Breast epithelium (tissue), 4 donors: ENCODE measurements at regions not wholly inside any gene's neighbourhood (a gene's known extent, or its start where the extent isn't known, plus 50 kb on each side); places are given as distances from the start of the nearest gene placed in this dataset.

ENCODE experiments used
- DNase-seq, 2 donors: peaks; one replicate each; pipeline ENCODE4 v3.0.0-alpha.2; 2019; ENCODE audit warnings: low spot score in 2 of 2
- H3K27ac ChIP-seq, 2 donors: fragments of 200-600 bp; sonication (generic) in 1 of 2; one replicate each; pipeline ENCODE4 v1.5.1; 2016 to 2019; ENCODE audit warnings: mild to moderate bottlenecking in 1 of 2
- H3K27me3 ChIP-seq, 2 donors: fragments of 200-600 bp; sonication (generic) in 1 of 2; one replicate each; pipeline versions ENCODE4 v1.5.1 to v1.6.0; 2017 to 2019; ENCODE audit warnings: control low read depth in 1 of 2, mild to moderate bottlenecking in 1 of 2
- H3K36me3 ChIP-seq: fragments of 200-600 bp; one replicate; pipeline ENCODE4 v1.5.1; 2019
- H3K4me1 ChIP-seq, 2 donors: fragments of 200-600 bp; sonication (generic); one replicate each; pipeline ENCODE4 v1.5.1; 2016 to 2019; ENCODE audit warnings: control low read depth in 1 of 2
- H3K4me3 ChIP-seq, 3 donors: fragments of 200-600 bp; sonication (generic); 1 replicate in 2 of 3; 2 replicates in 1 of 3; pipeline ENCODE4 v1.5.1; 2016 to 2019; ENCODE audit warnings: mild to moderate bottlenecking in 3 of 3, moderate library complexity in 2 of 3
- H3K9me3 ChIP-seq, 2 donors: fragments of 200-600 bp; sonication (generic) in 1 of 2; one replicate each; pipeline ENCODE4 v1.5.1; 2016 to 2019; ENCODE audit warnings: control low read depth in 1 of 2
- CTCF ChIP-seq, 3 donors: fragments of 450-650 bp; IDR thresholded peaks; one replicate each; pipeline ENCODE4 v1.5.1; 2016 to 2017; ENCODE audit warnings: antibody characterized with exemption in 3 of 3, mild to moderate bottlenecking in 3 of 3, moderate library complexity in 3 of 3
- POLR2A ChIP-seq: fragments of 450-650 bp; IDR thresholded peaks from one replicate; pipeline ENCODE4 v1.6.1; 2016; ENCODE audit warnings: antibody characterized with exemption, mild to moderate bottlenecking, moderate library complexity
- POLR2AphosphoS5 ChIP-seq, 3 donors: sonication (generic); formaldehyde crosslinking; IDR thresholded peaks; one replicate each; pipeline ENCODE4 v1.6.1; 2017; ENCODE audit warnings: antibody characterized with exemption in 3 of 3
- intact Hi-C: fragments of 100-400 bp; cut with DNase I; formaldehyde crosslinking; loops from one replicate; pipeline ENCODE4 v1.15.1; 2023; ENCODE audit warnings: low total_unique reads

- DNase-seq, result no peak
- TF ChIP-seq POLR2A (no peak), CTCF (IDR thresholded peaks at IDR 0.05) (no peak), POLR2AphosphoS5 (IDR thresholded peaks at IDR 0.05) (no peak)
- H3K9me3 ChIP-seq, result no peaks in the 10 kb centered on the region
These were observed 254.0 kb downstream of the CYP26B1 start for GRCh38 chr2:71893646-71894045.

GRCh38 chr2:71892896-71893295, 254.8 kb downstream of the CYP26B1 start:
- Histone ChIP-seq H3K36me3 (no peaks in the 10 kb centered on the region), H3K27ac (no peak overlapping the region), H3K27me3 (no peaks in the 10 kb centered on the region), H3K4me3 (no peak overlapping the region), H3K4me1 (no peaks in the 10 kb centered on the region), H3K9me3 (no peaks in the 10 kb centered on the region)
- TF ChIP-seq CTCF (IDR thresholded peaks at IDR 0.05), result no peak
- no peak for TF ChIP-seq POLR2AphosphoS5 (IDR thresholded peaks at IDR 0.05)
- TF ChIP-seq POLR2A, result no peak
- intact Hi-C loops, result no loop called here
- DNase-seq, result no peak

More at GRCh38 chr2:71893646-71894045, 254.0 kb downstream of the CYP26B1 start:
- no peak overlapping the region for H3K27ac ChIP-seq
- intact Hi-C loops, result no loop called here
- no peaks in the 10 kb centered on the region for H3K27me3 ChIP-seq
- H3K36me3 ChIP-seq, result no peaks in the 10 kb centered on the region
- no peak overlapping the region for H3K4me3 ChIP-seq
- no peaks in the 10 kb centered on the region for H3K4me1 ChIP-seq

- no peak for DNase-seq
- intact Hi-C loops, result no loop called here
- Histone ChIP-seq H3K9me3 (no peaks in the 10 kb centered on the region), H3K4me1 (no peaks in the 10 kb centered on the region), H3K27ac (no peak overlapping the region), H3K36me3 (no peaks in the 10 kb centered on the region), H3K27me3 (no peaks in the 10 kb centered on the region), H3K4me3 (no peak overlapping the region)
- TF ChIP-seq POLR2AphosphoS5 (IDR thresholded peaks at IDR 0.05) (no peak), POLR2A (no peak), CTCF (IDR thresholded peaks at IDR 0.05) (no peak)
These were observed 255.3 kb downstream of the CYP26B1 start for GRCh38 chr2:71892423-71892730.

GRCh38 chr2:71891719-71892422, 255.8 kb downstream of the CYP26B1 start:
- intact Hi-C loops, result no loop called here
- DNase-seq, result no peak

GRCh38 chr2:71891155-71891554, 256.5 kb downstream of the CYP26B1 start:
- Histone ChIP-seq H3K4me1 (no peaks in the 10 kb centered on the region), H3K27ac (no peak overlapping the region), H3K9me3 (no peaks in the 10 kb centered on the region), H3K4me3 (no peak overlapping the region), H3K27me3 (no peaks in the 10 kb centered on the region), H3K36me3 (no peaks in the 10 kb centered on the region)
- TF ChIP-seq CTCF (IDR thresholded peaks at IDR 0.05) (no peak), POLR2AphosphoS5 (IDR thresholded peaks at IDR 0.05) (no peak), POLR2A (no peak)
- DNase-seq, result no peak
- intact Hi-C loops, result no loop called here

More at GRCh38 chr2:71891719-71892422, 255.8 kb downstream of the CYP26B1 start:
- TF ChIP-seq POLR2A (no peak), POLR2AphosphoS5 (IDR thresholded peaks at IDR 0.05) (no peak), CTCF (IDR thresholded peaks at IDR 0.05) (no peak)
- no peak overlapping the region for H3K4me3 ChIP-seq
- H3K27me3 ChIP-seq, result no peaks in the 10 kb centered on the region
- H3K9me3 ChIP-seq, result no peaks in the 10 kb centered on the region
- no peaks in the 10 kb centered on the region for H3K36me3 ChIP-seq
- no peaks in the 10 kb centered on the region for H3K4me1 ChIP-seq
- no peak overlapping the region for H3K27ac ChIP-seq
